Testis (tissue), 2 donors: ENCODE measurements at regions not wholly inside any gene's neighbourhood (a gene's known extent, or its start where the extent isn't known, plus 50 kb on each side); places are given as distances from the start of the nearest gene placed in this dataset.
A peak's percentile ranks its signal among the peaks of the same experiment; 100 is the strongest.

ENCODE experiments used
- DNase-seq: peaks from one replicate; pipeline ENCODE4 v3.0.0-alpha.2; 2019
- H3K27ac ChIP-seq, 2 donors: fragments of 200-600 bp; sonication (generic); one replicate each; pipeline ENCODE4 v1.5.1; 2019
- H3K27me3 ChIP-seq: fragments of 200-600 bp; sonication (generic); one replicate; pipeline ENCODE4 v1.5.1; 2019
- H3K36me3 ChIP-seq: fragments of 200-600 bp; sonication (generic); one replicate; pipeline ENCODE4 v1.5.1; 2017; ENCODE audit warnings: low read depth; ENCODE audit errors: missing control alignments
- H3K4me1 ChIP-seq: fragments of 200-600 bp; sonication (generic); one replicate; pipeline ENCODE4 v1.5.1; 2019
- H3K4me3 ChIP-seq, 2 donors: fragments of 200-600 bp; sonication (generic); one replicate each; pipeline ENCODE4 v1.5.1; 2017 to 2019
- H3K9me3 ChIP-seq: fragments of 200-600 bp; sonication (generic); one replicate; pipeline ENCODE4 v1.5.1; 2017
- CTCF ChIP-seq, 3 experiments: fragments of 450-650 bp in 2 of 3; fragments of 200-600 bp in 1 of 3; sonication (generic) in 1 of 3; IDR thresholded peaks; one replicate each; pipeline ENCODE4 v1.5.1; 2016 to 2019; ENCODE audit warnings: antibody characterized with exemption in 3 of 3, mild to moderate bottlenecking in 2 of 3, moderate library complexity in 1 of 3
- POLR2A ChIP-seq: fragments of 450-650 bp; IDR thresholded peaks from one replicate; pipeline ENCODE4 v1.6.1; 2017; ENCODE audit warnings: antibody characterized with exemption, mild to moderate bottlenecking, moderate library complexity
- WGBS, 2 donors: methylation state at CpG; one replicate each; pipeline ENCODE4 v1.1.5; 2018; 5-methylcytosine and 5-hydroxymethylcytosine counted together
- intact Hi-C: fragments of 100-400 bp; cut with DNase I; formaldehyde crosslinking; loops from one replicate; pipeline ENCODE4 v1.15.1; 2023; ENCODE audit warnings: low total_unique reads

- Histone ChIP-seq H3K36me3 (no peaks in the 10 kb centered on the region), H3K9me3 (no peaks in the 10 kb centered on the region), H3K27me3 (no peaks in the 10 kb centered on the region), H3K4me1 (no peaks in the 10 kb centered on the region), H3K4me3 (no peak overlapping the region), H3K27ac (no peak overlapping the region)
- TF ChIP-seq POLR2A (no peak), CTCF (IDR thresholded peaks at IDR 0.05) (no peak)
- 31 to 52% methylated on average over 4 of the region's 4 CpGs for WGBS, 2 donors
- intact Hi-C loops: no loop called here
- peak; percentile 85 for DNase-seq
Measured at GRCh38 chr7:18361756-18362155, 133.8 kb upstream of the HDAC9 start.

- no peak for DNase-seq
- Histone ChIP-seq H3K4me3 (no peak overlapping the region), H3K9me3 (no peaks in the 10 kb centered on the region), H3K4me1 (no peaks in the 10 kb centered on the region), H3K27ac (no peak overlapping the region), H3K27me3 (no peaks in the 10 kb centered on the region), H3K36me3 (no peaks in the 10 kb centered on the region)
- intact Hi-C loops: no loop called here
- WGBS, 2 donors: 92 to 98% methylated on average over 4 of the region's 4 CpGs
- TF ChIP-seq CTCF (IDR thresholded peaks at IDR 0.05): no peak
- TF ChIP-seq POLR2A: no peak
Measured at GRCh38 chr7:18363751-18364380, 131.7 kb upstream of the HDAC9 start.

- DNase-seq: no peak
- TF ChIP-seq POLR2A: no peak
- no peak for TF ChIP-seq CTCF (IDR thresholded peaks at IDR 0.05)
- Histone ChIP-seq H3K27ac (no peak overlapping the region), H3K36me3 (no peaks in the 10 kb centered on the region), H3K4me1 (no peaks in the 10 kb centered on the region), H3K27me3 (no peaks in the 10 kb centered on the region), H3K9me3 (no peaks in the 10 kb centered on the region), H3K4me3 (no peak overlapping the region)
- intact Hi-C loops: no loop called here
- WGBS, 2 donors: 76 to 87% methylated on average over 2 of the region's 2 CpGs
Measured at GRCh38 chr7:18364396-18364795, 131.2 kb upstream of the HDAC9 start.

GRCh38 chr7:18366394-18366793, 129.2 kb upstream of the HDAC9 start:
- Histone ChIP-seq H3K36me3 (no peaks in the 10 kb centered on the region), H3K4me1 (no peaks in the 10 kb centered on the region), H3K4me3 (no peak overlapping the region), H3K27ac (no peak overlapping the region), H3K9me3 (no peaks in the 10 kb centered on the region), H3K27me3 (no peaks in the 10 kb centered on the region)
- 45 to 50% methylated on average over 1 of the region's 1 CpG for WGBS, 2 donors
- no peak for TF ChIP-seq POLR2A
- no peak for TF ChIP-seq CTCF (IDR thresholded peaks at IDR 0.05)
- intact Hi-C loops: no loop called here
- DNase-seq: no peak

GRCh38 chr7:18369011-18369410, 126.5 kb upstream of the HDAC9 start:
- 84 to 91% methylated on average over 1 of the region's 1 CpG for WGBS, 2 donors
- H3K4me1 ChIP-seq: no peaks in the 10 kb centered on the region
- intact Hi-C loops: no loop called here
- H3K36me3 ChIP-seq: no peaks in the 10 kb centered on the region
- no peaks in the 10 kb centered on the region for H3K27me3 ChIP-seq
- no peak for TF ChIP-seq CTCF (IDR thresholded peaks at IDR 0.05)
- no peak for DNase-seq
- no peak overlapping the region for H3K27ac ChIP-seq
- H3K4me3 ChIP-seq: no peak overlapping the region
- H3K9me3 ChIP-seq: no peaks in the 10 kb centered on the region
